NCI-H526 (cell line): ENCODE measurements at regions not wholly inside any gene's neighbourhood (a gene's known extent, or its start where the extent isn't known, plus 50 kb on each side); places are given as distances from the start of the nearest gene placed in this dataset.

ENCODE experiments used
- DNase-seq, 2 experiments: peaks; one replicate each; lab custom pipeline; 2025; lab: John Stamatoyannopoulos, UW

- DNase-seq = no peak
Observed at GRCh38 chr4:89665662-89666061, 171.3 kb downstream of the SNCA start.

DNA sequence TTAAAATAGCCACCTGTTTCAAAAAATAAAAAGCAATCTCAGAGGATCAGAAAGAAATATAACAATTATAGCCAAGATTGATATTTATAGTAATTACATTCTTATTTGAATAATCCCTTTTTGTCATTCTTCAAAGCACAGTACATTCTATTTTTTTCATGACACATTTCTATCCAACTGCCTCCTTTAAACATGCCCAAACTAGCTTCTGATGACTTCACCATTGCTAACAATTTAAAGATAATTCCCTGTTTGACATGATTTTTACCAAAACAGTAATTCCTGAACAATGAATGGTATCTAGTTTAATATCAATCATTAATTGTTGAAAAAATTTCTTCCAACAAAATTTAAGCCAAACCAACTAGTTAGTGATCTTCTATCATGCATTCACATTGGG, 172.4 kb downstream of the SNCA start:
- DNase-seq = no peak

GRCh38 chr4:89661173-89661899, 175.6 kb downstream of the SNCA start:
- no peak for DNase-seq

DNA sequence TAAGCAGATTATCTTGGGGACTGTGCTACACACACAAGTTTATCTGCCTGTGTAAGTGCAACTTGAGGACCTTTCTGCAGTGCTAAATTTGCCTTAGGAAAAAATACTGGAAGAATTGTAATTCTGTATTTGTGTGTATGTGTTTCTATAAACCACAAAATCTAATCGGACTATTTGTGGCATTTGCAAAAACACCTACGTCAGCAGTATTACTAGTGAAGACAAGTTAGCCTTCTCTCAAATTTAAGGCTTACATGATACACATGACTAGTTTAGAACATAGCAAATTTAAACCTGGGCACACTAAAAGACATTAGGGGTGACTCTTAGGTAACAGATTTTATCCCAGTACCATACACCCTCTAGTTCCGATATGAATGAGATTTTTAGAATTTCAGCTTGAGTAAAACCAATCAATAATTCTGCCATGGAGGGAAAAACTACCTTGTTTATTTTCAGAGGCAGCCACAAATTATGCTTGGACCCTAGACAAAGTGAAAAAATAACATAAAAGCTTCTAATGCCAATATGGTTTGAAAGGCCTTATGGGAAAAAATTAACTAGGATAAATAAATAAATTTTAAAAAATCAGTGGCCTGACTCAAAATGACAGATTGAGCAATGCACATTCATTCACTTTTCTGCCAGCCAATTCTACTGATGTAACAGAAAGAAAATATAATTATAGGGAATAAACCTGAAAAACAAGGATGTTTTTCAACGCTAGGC, 176.4 kb downstream of the SNCA start:
- no peak for DNase-seq

DNA sequence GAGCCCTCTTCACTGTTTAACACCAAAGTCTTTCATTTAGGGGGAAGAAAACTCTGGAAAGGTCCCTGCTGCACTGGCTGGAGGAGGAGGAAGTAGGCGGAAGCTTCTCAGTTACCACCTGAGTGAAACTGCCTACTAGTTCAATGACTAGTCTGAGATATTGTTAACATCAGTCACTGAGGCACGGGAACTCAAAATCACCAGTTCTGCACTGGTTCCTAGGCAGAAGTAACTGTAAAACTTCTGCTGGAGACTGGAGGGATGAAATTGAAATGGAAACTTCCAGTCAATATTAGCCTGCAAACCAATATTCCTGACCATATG, 178.3 kb downstream of the SNCA start:
- no peak for DNase-seq

- peak; percentile 0 to 14 for DNase-seq
Observed at GRCh38 chr4:89657931-89658700, 178.8 kb downstream of the SNCA start.

- DNase-seq = no peak
Observed at GRCh38 chr4:89653012-89653411, 183.9 kb downstream of the SNCA start.

GRCh38 chr4:89645482-89645881, 191.5 kb downstream of the SNCA start:
- no peak for DNase-seq

- DNase-seq = no peak
Observed at GRCh38 chr4:89641367-89641687, 195.6 kb downstream of the SNCA start.

DNA sequence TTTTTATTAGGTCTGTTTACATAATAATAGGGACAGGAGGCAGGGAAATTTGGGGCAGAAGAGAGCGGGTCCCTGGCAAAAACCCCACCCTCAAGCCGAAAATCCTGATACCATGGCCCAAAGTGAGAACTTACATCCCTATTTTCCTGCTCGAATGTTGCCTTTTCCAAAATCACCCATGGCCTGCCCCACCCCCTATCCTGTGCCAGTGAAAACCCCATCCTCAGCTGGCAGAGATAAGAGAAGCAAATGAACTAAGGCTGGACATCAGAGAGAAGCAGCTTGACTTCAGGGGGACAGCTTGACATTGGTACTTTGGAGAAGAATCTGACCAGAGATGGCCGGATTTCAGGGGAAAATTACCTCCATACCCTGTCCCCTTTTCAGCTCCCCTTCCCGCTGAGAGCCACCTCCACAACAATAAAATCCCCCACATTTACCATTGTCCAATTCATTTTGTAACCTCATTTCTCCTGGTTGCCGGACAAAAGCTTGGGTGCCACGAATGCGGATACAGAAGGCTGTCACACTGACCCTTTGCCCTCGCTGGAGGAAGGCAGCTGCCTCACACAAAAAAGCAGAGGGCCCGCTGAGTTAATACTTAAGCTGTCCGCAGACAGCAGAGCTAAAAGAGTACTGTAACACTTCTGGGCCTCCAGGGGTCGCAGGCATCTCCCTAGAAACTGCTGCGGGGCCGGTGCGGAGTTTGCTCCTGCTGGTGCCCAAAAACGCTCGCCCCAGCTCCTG, 196.2 kb downstream of the SNCA start:
- peak in 1 of 2 experiments; percentile 1 for DNase-seq

GRCh38 chr4:89639395-89639794, 197.6 kb downstream of the SNCA start:
- no peak for DNase-seq

- no peak for DNase-seq
Observed at GRCh38 chr4:89625599-89626293, 211.2 kb downstream of the SNCA start.

GRCh38 chr4:89619206-89619962, 217.6 kb downstream of the SNCA start:
- no peak for DNase-seq

DNA sequence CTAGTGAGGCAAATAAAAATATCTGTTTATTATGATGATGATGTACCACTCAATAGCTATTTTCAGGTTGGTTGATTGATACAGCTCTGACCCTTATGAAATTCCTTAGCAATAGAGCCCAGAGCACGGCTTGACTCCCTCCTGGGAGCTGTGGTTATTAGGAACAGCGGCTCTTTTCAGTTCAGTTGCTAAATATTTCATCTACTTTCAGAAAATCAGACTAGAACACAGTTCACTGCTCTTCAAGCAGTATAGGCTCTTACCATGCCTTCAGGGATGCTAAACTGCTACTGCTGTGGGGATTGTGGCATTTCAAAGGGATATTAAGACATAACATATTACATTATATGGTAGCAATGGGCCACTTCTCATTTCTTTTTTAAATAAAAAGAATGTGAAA, 218.8 kb downstream of the SNCA start:
- DNase-seq = no peak

GRCh38 chr4:89617317-89617716, 219.6 kb downstream of the SNCA start:
- DNase-seq = no peak

DNA sequence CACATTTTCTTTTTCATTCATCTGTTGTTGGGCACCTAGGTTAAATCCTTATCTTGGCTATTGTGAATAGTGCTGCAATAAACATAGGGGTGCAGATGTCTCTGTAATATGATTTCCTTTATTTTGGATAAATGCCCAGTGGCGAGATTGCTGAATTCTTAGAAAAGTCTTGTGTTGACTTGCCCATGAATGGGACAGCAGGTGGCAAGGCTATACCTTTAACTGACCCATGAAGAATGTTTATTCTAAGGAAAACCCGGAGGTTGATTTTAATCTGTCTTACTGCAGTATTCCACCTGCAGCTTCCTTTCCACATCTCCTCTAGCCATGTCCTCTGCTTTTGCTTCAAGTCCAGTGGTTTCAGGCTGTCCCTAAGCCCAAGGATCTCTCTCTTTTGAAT, 220.6 kb downstream of the SNCA start:
- DNase-seq = no peak

GRCh38 chr4:89615051-89615450, 221.9 kb downstream of the SNCA start:
- no peak for DNase-seq

GRCh38 chr4:89614155-89614554, 222.8 kb downstream of the SNCA start:
- DNase-seq = no peak

GRCh38 chr4:89610236-89610635, 226.7 kb downstream of the SNCA start:
- DNase-seq = no peak

DNA sequence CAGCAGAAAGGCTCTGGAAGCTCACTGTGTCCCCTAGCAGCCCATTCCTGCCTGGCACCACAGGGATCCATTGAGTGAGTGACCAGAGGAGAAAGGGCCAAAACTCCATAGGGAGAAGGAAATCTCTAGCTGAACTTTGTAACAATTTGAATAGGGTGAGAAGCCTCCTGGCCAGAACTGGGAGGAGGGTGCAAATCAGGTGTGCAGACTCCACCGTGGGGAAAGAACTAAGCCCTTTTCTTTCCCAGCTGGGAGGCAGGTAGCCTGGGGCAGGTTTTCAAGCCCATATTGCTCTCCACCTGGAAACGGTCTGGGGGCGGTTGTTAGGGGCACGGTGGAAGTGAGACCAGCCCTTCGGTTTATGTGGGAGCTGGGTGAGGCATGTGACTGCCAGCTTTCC, 227.2 kb downstream of the SNCA start:
- DNase-seq = no peak

DNA sequence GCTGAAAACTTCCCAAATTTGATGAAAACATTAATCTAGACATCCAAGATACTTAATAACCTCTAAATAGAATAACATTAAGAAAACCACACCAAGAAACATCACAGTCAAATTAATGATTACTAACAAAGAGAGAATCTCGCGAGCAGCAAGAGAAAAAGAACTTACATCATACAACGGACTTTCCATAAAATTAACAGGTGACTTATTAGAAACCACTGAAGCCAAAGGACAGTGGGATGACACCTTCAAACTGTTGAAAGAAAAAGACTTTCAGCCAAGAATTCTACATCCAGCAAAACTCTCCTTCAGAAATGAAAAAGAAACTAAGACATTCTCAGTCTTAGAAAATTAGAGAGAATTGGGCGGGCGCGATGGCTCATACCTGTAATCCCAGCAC, 232.0 kb downstream of the SNCA start:
- DNase-seq = no peak
